ENCODE measurements at regions not wholly inside any gene's neighbourhood (a gene's known extent, or its start where the extent isn't known, plus 50 kb on each side); places are given as distances from the start of the nearest gene placed in this dataset.

DNA sequence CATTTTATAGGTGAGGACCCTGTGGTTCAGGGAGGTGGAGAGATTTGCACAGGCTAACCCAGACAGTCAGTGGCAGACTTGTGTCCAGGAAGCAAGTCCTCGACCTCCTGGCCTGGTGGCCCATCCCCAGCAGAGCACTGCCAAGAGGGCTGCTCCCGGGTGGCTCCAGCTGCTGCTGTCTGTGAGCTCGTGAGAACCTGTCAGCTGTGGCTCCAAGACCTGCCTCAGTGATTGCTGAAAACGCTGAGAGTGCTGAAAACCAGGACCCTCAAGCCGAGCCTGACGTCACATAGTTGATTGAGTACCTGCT is 74.2 kb downstream of the RTL9 start:
- peaks cover 14% of the 10 kb centered on the region; the same call in 1 of the 2 replicates for H3K4me1 ChIP-seq (ENCODE audit: control insufficient read depth, insufficient read depth, low read length)
- H3K27ac ChIP-seq (ENCODE audit: low read depth, low read length): no peak overlapping the region
- peaks cover 99% of the 10 kb centered on the region for H3K27me3 ChIP-seq (ENCODE audit: control insufficient read depth, insufficient read depth, low read length)
- H3K36me3 ChIP-seq (ENCODE audit: control insufficient read depth, insufficient read depth, low read length): no peaks in the 10 kb centered on the region
- H3K4me3 ChIP-seq (ENCODE audit: low read depth, low read length): no peak overlapping the region
- no peak overlapping the region for H3K9ac ChIP-seq (ENCODE audit: low read length)
- no peaks in the 10 kb centered on the region for H3K9me3 ChIP-seq (ENCODE audit: control insufficient read depth, insufficient read depth, low read depth, low read length)

DNA sequence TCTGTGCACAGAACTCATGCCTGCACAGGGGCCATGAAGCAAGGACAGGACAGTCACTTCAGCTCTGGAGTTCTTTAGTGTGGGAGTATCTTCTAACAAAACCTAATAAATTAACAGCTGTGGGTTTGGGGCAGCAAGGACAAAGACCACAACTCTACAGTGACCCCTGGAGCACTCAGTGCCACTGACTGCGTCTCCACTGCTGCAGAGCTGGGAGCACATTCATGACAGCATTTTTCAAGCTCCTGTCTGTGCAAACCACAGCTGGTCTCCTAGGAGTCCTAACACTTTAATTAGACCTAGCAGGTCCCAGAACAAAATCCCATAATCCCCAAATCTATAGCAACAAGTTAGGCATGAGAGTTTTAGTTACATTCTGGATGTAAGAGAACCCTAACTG is 76.5 kb downstream of the RTL9 start:
- H3K27ac ChIP-seq (ENCODE audit: low read depth, low read length): no peak overlapping the region
- H3K4me1 ChIP-seq (ENCODE audit: control insufficient read depth, insufficient read depth, low read length): peaks cover 15% of the 10 kb centered on the region
- H3K4me3 ChIP-seq (ENCODE audit: low read depth, low read length): no peak overlapping the region
- H3K36me3 ChIP-seq (ENCODE audit: control insufficient read depth, insufficient read depth, low read length): no peaks in the 10 kb centered on the region
- H3K27me3 ChIP-seq (ENCODE audit: control insufficient read depth, insufficient read depth, low read length): peaks cover 99% of the 10 kb centered on the region
- no peak overlapping the region for H3K9ac ChIP-seq (ENCODE audit: low read length)
- no peaks in the 10 kb centered on the region for H3K9me3 ChIP-seq (ENCODE audit: control insufficient read depth, insufficient read depth, low read depth, low read length)

DNA sequence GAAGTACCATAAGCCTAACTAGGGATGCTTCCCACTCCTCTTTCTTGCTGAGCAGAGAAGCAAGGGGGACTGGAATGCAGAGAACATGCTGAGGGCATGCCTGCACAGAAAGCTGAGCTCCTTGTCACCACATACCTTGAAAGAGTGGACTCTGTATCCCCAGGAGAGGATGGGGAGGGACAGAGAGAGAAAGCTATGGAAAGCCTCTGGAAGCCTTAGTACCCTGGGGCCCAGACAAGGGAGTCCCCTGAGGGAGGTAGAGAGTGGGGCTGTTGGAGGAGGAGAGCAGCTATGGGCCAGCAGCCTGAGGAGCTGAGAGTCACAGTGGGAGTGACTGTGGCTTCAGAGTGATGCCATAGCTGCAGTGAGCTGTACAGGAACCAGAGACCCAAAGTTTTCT is 77.9 kb downstream of the RTL9 start:
- Histone ChIP-seq H3K4me1 (ENCODE audit: control insufficient read depth, insufficient read depth, low read length) (peaks cover 15% of the 10 kb centered on the region), H3K9ac (ENCODE audit: low read length) (no peak overlapping the region)

DNA sequence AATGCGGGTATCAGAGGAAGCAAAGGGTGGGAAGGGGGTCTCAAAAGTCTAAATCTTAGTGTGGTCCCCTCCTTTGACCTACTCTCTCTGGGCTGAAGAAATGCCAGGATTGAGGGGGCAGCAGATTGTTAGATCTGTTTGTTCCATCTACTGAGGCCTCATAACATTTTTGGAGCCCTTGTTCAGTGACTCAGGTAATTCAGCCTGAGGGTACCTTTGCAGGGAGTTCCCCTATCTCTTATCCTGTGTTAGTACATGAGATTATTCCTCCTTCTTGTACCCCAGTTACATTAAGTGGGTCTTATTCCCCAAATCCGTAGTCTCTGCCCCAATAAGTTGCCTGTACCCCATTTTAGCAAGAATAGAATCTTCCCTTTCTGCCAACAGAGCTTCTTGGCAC is 79.0 kb downstream of the RTL9 start:
- H3K9me3 ChIP-seq (ENCODE audit: control insufficient read depth, insufficient read depth, low read depth, low read length): no peaks in the 10 kb centered on the region
- peaks cover 15% of the 10 kb centered on the region for H3K4me1 ChIP-seq (ENCODE audit: control insufficient read depth, insufficient read depth, low read length)
- H3K4me3 ChIP-seq (ENCODE audit: low read depth, low read length): no peak overlapping the region
- no peak overlapping the region for H3K9ac ChIP-seq (ENCODE audit: low read length)
- H3K27me3 ChIP-seq (ENCODE audit: control insufficient read depth, insufficient read depth, low read length): peaks cover 88% of the 10 kb centered on the region
- H3K27ac ChIP-seq (ENCODE audit: low read depth, low read length): no peak overlapping the region
- H3K36me3 ChIP-seq (ENCODE audit: control insufficient read depth, insufficient read depth, low read length): no peaks in the 10 kb centered on the region

More for the DNA sequence above, 77.9 kb downstream of the RTL9 start:
- Histone ChIP-seq H3K27me3 (ENCODE audit: control insufficient read depth, insufficient read depth, low read length) (peaks cover 94% of the 10 kb centered on the region), H3K4me3 (ENCODE audit: low read depth, low read length) (no peak overlapping the region), H3K36me3 (ENCODE audit: control insufficient read depth, insufficient read depth, low read length) (no peaks in the 10 kb centered on the region), H3K9me3 (ENCODE audit: control insufficient read depth, insufficient read depth, low read depth, low read length) (no peaks in the 10 kb centered on the region), H3K27ac (ENCODE audit: low read depth, low read length) (no peak overlapping the region)

DNA sequence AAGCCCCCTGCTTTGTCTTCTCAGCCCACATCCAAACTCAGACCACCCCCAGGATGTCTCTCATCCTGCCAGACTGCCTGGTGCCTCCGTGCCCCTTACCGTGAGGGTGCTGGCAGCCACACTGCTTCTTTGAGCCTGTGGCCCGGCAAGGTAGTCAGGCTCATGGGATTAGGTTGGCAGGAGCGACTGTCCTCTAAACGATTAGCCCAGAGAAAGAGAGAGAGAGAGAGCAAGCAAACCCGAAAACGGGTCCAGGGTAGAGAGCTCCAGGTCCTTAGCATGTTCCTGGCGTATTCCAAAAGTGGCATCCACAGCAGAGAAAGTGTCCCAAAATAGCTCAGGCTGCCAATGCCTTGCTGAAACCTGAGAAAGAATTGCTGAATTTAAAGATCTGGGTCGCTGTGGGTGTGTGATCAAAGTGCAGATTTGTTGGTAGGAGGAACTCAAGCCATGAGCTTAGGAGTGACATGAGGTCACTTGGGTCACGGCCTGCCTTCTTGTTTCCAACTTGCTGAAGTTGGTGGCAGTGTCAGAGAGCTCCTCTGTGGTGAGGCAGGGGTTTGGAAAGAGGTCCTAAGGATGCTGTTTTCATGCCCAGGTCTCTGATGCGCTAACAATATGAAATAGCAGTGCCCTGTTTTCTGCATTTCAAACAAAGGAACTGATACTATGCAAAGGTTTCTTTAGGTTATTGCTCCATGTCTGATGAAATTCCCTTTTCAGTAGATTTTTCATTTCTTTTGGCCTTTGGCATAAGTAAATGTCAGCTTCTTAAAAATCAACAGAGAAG is 81.6 kb downstream of the RTL9 start:
- Histone ChIP-seq H3K4me1 (ENCODE audit: control insufficient read depth, insufficient read depth, low read length) (peaks cover 19% of the 10 kb centered on the region), H3K9me3 (ENCODE audit: control insufficient read depth, insufficient read depth, low read depth, low read length) (no peaks in the 10 kb centered on the region), H3K27ac (ENCODE audit: low read depth, low read length) (no peak overlapping the region), H3K36me3 (ENCODE audit: control insufficient read depth, insufficient read depth, low read length) (no peaks in the 10 kb centered on the region), H3K9ac (ENCODE audit: low read length) (no peak overlapping the region), H3K27me3 (ENCODE audit: control insufficient read depth, insufficient read depth, low read length) (peaks cover 87% of the 10 kb centered on the region), H3K4me3 (ENCODE audit: low read depth, low read length) (no peak overlapping the region)

DNA sequence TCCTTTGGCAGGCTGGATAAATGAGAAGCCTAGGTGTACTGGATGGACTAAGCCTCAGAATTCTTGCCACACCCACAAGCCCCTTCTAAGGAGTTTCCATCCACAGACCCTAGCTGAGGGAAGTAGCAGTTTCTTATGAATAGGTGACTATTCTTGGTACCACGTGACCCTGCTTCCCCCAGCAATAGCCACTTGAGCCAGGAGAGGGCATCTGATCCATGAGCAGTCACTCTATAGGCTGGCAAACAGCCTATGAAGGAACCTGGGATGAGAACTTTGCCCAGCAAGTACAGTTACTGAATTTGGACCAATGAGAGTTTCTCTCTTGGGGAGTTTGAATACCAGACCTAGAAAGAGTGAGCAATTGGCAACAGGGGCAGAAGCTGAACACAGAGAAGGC is 84.0 kb downstream of the RTL9 start:
- H3K9me3 ChIP-seq (ENCODE audit: control insufficient read depth, insufficient read depth, low read depth, low read length): no peaks in the 10 kb centered on the region
- H3K27me3 ChIP-seq (ENCODE audit: control insufficient read depth, insufficient read depth, low read length): peaks cover 74% of the 10 kb centered on the region
- H3K9ac ChIP-seq (ENCODE audit: low read length): no peak overlapping the region
- no peak overlapping the region for H3K4me3 ChIP-seq (ENCODE audit: low read depth, low read length)
- H3K27ac ChIP-seq (ENCODE audit: low read depth, low read length): no peak overlapping the region
- no peaks in the 10 kb centered on the region for H3K36me3 ChIP-seq (ENCODE audit: control insufficient read depth, insufficient read depth, low read length)
- peaks cover 19% of the 10 kb centered on the region for H3K4me1 ChIP-seq (ENCODE audit: control insufficient read depth, insufficient read depth, low read length)

DNA sequence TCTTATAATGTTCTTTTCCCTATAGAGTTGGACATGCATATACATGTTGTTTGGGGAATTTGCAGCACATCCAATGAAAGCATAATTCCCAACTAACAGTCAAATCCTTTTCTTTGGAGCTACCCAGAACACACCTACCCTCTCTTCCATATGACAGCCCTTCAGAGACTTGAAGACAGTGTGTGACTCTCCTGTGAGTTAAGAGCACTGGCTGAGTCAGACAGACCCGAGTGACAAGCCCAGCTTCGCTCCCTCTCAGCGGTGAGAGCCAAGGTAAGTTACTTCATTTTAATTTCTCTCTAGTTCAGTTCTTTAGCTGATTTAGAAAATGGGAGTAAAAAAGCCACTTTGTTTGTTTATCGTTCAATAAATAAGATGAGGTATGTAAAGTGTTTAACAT is 86.3 kb downstream of the RTL9 start:
- Histone ChIP-seq H3K9me3 (ENCODE audit: control insufficient read depth, insufficient read depth, low read depth, low read length) (no peaks in the 10 kb centered on the region), H3K27ac (ENCODE audit: low read depth, low read length) (no peak overlapping the region), H3K27me3 (ENCODE audit: control insufficient read depth, insufficient read depth, low read length) (peaks cover 54% of the 10 kb centered on the region), H3K4me3 (ENCODE audit: low read depth, low read length) (no peak overlapping the region), H3K9ac (ENCODE audit: low read length) (no peak overlapping the region), H3K36me3 (ENCODE audit: control insufficient read depth, insufficient read depth, low read length) (no peaks in the 10 kb centered on the region), H3K4me1 (ENCODE audit: control insufficient read depth, insufficient read depth, low read length) (peaks cover 16% of the 10 kb centered on the region)

DNA sequence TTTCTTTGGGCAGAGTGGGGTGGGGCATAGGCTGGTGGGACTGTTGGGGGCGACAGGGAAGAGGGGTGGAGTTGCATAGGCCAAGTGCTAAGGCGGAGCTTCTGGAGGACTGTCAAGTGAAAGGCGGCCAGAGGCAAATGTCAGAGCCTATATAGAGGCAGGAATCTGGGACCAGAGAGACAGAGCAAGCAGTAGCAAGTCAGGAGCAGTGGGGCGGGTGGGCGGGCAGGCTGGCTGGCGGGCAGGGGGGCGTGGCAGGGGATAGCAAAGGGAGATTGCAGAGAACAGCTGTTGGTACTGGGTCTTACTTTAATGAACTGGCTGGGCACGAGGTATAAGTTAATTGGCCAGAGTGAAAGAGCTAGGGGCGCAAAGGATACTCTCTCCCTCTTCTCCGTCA is 89.8 kb downstream of the RTL9 start:
- Histone ChIP-seq H3K9me3 (ENCODE audit: control insufficient read depth, insufficient read depth, low read depth, low read length) (no peaks in the 10 kb centered on the region), H3K4me3 (ENCODE audit: low read depth, low read length) (no peak overlapping the region), H3K27ac (ENCODE audit: low read depth, low read length) (no peak overlapping the region), H3K4me1 (ENCODE audit: control insufficient read depth, insufficient read depth, low read length) (peaks cover 16% of the 10 kb centered on the region), H3K27me3 (ENCODE audit: control insufficient read depth, insufficient read depth, low read length) (peaks cover 65% of the 10 kb centered on the region), H3K9ac (ENCODE audit: low read length) (no peak overlapping the region), H3K36me3 (ENCODE audit: control insufficient read depth, insufficient read depth, low read length) (no peaks in the 10 kb centered on the region)

DNA sequence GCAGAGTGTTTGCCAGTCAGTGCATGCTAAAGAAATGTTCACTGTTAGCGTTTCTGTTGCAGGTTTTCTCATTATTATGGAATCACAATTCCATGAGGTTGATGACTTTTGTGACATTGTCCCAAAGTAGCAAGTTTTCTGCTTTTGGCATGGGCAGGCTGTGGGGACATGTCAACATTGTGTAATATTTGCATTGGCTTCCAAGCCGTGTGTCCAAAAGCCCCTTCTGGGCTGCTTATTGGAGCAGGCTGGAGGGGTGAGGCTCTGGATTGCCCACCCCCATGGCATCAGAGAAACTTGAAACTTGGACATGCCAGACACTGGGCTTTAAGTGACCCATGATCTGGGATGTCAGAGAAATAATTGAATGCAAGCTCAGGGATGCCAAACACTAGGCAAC is 90.7 kb downstream of the RTL9 start:
- no peaks in the 10 kb centered on the region for H3K36me3 ChIP-seq (ENCODE audit: control insufficient read depth, insufficient read depth, low read length)
- peaks cover 16% of the 10 kb centered on the region for H3K4me1 ChIP-seq (ENCODE audit: control insufficient read depth, insufficient read depth, low read length)
- no peak overlapping the region for H3K27ac ChIP-seq (ENCODE audit: low read depth, low read length)
- no peak overlapping the region for H3K9ac ChIP-seq (ENCODE audit: low read length)
- H3K27me3 ChIP-seq (ENCODE audit: control insufficient read depth, insufficient read depth, low read length): peaks cover 64% of the 10 kb centered on the region
- H3K9me3 ChIP-seq (ENCODE audit: control insufficient read depth, insufficient read depth, low read depth, low read length): no peaks in the 10 kb centered on the region
- no peak overlapping the region for H3K4me3 ChIP-seq (ENCODE audit: low read depth, low read length)

DNA sequence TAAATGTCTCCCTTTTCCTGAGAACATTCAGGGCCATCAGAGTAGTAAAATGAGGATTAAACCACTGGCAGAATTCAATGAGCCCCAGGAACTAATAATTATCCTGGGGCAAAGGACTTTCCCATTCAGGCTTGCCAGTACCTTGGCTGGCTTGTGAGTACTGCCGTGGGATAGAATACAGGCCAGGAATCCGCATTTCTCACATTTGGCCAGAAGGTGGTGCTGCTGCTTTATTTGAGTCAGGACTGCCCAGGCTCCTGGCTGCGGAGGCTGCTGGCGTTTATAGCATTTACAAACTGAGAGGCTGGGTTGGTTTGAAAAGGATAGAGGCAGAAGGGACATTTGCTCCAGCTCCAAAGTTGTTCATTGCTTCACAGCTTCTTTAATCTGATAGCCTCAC is 91.4 kb downstream of the RTL9 start:
- no peaks in the 10 kb centered on the region for H3K36me3 ChIP-seq (ENCODE audit: control insufficient read depth, insufficient read depth, low read length)
- no peak overlapping the region for H3K4me3 ChIP-seq (ENCODE audit: low read depth, low read length)
- H3K27me3 ChIP-seq (ENCODE audit: control insufficient read depth, insufficient read depth, low read length): peaks cover 60% of the 10 kb centered on the region
- no peaks in the 10 kb centered on the region for H3K9me3 ChIP-seq (ENCODE audit: control insufficient read depth, insufficient read depth, low read depth, low read length)
- H3K27ac ChIP-seq (ENCODE audit: low read depth, low read length): no peak overlapping the region
- no peak overlapping the region for H3K9ac ChIP-seq (ENCODE audit: low read length)
- peaks cover 13% of the 10 kb centered on the region for H3K4me1 ChIP-seq (ENCODE audit: control insufficient read depth, insufficient read depth, low read length)

DNA sequence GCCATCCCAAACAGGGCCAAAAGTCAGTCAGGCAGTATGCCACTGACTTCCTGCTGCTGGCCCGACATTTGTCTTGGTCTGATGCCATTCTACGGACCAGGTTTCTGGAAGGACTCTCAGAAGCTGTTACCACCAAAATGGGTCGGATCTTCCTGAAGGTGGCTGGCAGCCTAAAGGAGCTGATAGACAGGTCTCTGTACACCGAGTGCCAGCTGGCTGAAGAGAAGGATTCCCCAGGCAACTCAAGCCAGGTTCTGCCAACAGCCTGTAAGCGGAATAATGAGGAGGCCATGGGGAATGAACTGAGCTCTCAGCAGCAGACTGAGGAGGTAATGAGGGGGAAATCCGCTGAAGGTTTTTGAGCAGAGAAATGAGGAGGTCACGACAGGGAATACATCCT is 95.7 kb downstream of the RTL9 start:
- H3K9ac ChIP-seq (ENCODE audit: low read length): no peak overlapping the region
- no peaks in the 10 kb centered on the region for H3K4me1 ChIP-seq (ENCODE audit: control insufficient read depth, insufficient read depth, low read length)
- peaks cover 83% of the 10 kb centered on the region for H3K27me3 ChIP-seq (ENCODE audit: control insufficient read depth, insufficient read depth, low read length)
- no peak overlapping the region for H3K4me3 ChIP-seq (ENCODE audit: low read depth, low read length)
- no peak overlapping the region for H3K27ac ChIP-seq (ENCODE audit: low read depth, low read length)
- no peaks in the 10 kb centered on the region for H3K9me3 ChIP-seq (ENCODE audit: control insufficient read depth, insufficient read depth, low read depth, low read length)
- H3K36me3 ChIP-seq (ENCODE audit: control insufficient read depth, insufficient read depth, low read length): no peaks in the 10 kb centered on the region
